HG02610 (cell line): ENCODE measurements at regions not wholly inside any gene's neighbourhood (a gene's known extent, or its start where the extent isn't known, plus 50 kb on each side); places are given as distances from the start of the nearest gene placed in this dataset.

Experiments
- ATAC-seq: cut with Tn5 transposase; IDR thresholded peaks from one replicate; pipeline ENCODE4 v1.9.1; 2021; ENCODE audit warnings: mild to moderate bottlenecking, moderate library complexity; ENCODE audit not compliant: unreplicated experiment

GRCh38 chr13:91174886-91175501 is 172.5 kb upstream of the MIR17HG start:
- ATAC-seq = no peak

DNA sequence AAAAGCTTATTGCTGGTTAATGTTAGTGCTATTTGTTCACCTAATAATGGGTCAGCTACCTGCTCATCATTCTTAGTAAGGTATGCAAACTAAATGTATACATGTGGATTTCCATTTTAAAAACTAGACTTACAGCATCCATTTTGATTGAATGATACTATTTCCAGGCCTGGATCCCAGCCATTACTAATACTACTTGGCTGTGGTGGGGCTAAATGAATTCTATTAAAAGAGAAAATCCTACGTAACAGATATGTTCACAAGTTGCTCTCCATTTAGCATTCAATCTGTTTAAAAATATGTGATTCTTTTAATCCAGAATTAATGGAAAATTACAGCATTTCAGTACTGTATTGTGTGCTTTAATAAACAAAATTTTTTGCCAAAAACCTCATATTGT is 169.4 kb upstream of the MIR17HG start:
- ATAC-seq = no peak

DNA sequence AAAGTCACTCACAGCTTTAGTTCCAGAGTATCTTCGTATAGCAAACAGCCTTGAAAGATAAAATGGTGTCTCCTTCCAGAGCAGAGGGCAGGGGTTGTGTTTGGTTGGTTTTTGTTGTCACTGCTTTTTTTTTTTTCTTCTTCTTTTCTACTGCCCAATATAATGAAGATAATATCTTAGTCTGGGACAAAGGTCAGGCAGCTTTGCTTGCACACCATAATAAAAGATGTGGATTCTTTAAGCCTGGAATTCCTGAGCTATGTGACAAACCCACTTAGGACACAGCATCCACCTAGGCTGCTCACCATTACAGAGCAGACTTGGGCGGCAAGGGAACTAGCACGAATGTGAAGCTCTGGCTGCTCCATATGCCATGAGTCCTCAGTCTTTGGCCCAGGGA is 165.6 kb upstream of the MIR17HG start:
- ATAC-seq = no peak

- no peak for ATAC-seq
Measured at GRCh38 chr13:91184244-91184926, 163.1 kb upstream of the MIR17HG start.

DNA sequence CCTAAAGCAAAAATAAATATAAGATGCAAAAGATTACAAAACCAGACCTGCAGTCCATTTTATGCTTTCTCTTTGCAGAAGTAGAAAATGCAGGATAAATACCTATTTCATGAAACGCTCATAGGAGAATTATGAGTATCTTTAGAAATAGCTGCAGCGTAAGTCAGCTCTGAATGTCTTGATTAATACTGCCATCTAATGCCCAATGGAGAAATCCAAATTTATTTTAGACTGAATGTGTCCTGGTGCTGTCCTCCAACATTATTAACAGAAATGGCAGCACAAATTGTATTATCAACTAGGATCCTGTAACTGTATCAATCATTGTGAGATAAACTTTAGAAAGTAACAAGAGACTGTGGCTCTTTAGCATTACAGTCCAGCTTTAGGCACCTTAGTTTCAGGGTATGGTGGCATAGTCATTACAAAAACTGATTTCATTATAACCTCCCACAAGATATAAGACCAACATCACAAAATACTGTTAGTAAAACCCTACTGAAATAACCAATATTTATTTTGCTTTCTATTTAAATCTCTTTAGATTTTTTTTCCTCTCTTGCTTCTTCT is 162.1 kb upstream of the MIR17HG start:
- no peak for ATAC-seq

DNA sequence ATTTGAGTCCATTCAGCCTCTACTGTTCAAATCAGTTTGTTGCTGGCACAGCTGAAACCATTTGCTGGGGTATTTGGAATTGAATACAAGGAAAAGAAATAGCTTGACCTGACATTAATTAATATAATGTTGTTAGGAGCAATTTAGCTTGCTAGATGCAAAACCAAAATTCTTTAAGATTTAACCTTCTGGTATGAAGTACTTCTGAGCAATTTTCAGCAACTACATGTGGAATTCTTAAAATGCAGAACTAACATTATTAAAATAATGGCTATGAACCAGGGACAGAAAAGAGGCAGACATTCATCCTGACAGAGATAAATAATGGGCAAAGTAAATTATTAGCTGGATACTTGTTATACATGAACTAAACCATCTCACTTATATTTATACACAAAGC is 160.0 kb upstream of the MIR17HG start:
- ATAC-seq = no peak

DNA sequence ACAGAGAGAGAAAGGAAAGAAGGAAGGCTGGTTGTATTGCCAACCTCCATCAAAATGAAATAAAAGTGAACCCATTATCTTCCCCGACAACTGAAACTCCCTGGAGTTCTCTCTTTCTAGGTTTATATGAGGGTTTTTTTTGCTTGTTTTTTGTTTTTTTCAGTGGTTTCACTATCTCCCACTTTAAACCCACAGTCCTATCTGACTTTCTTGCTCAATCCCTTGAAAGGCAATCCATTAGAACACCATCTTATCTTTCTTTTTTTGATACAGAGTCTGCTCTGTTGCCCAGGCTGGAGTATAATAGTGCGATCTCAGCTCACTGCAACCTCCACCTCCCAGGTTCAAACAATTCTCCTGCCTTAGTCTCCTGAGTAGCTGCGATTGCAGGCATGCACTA is 158.0 kb upstream of the MIR17HG start:
- no peak for ATAC-seq

- ATAC-seq = no peak
Measured at GRCh38 chr13:91193358-91193757, 154.1 kb upstream of the MIR17HG start.

GRCh38 chr13:91195789-91196188 is 151.7 kb upstream of the MIR17HG start:
- ATAC-seq = no peak

GRCh38 chr13:91196958-91197357 is 150.5 kb upstream of the MIR17HG start:
- ATAC-seq = peak; percentile 72

DNA sequence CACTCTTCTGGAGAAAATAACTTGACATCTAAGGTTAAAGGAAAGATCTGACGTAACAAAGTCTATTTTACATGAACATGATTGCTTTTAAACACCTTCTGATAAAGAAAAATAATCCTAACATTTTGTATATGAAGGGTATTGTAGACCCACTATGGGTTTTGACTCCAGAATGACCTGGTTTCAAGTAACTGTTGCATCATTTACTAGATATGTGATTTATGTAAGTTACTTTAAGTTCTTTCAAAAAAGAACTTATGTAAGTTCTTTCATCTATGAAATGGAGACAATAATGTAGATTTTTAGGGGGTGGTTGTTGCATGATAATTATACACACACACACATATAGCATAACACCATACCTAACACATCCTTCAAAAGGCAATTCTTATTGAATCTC is 147.6 kb upstream of the MIR17HG start:
- no peak for ATAC-seq

DNA sequence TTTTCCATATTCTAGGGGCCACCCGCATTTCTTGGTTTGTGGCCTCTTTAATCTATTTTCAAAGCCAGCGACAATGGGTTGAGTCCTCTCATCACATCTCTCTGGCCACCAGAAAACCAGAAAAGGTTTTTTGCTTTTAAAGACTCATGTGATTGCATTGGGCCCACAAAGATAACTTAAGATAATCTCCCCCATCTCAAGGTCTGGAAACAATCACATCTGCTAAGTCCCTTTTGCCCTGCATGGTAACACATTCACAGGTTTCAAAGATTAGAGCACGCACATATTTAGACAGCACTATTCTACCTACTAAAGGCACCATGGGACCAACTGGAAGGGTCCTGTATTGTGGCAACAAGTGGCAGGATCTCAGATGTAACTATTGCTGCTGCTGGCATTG is 147.0 kb upstream of the MIR17HG start:
- no peak for ATAC-seq

GRCh38 chr13:91203430-91203829 is 144.1 kb upstream of the MIR17HG start:
- ATAC-seq = no peak

- no peak for ATAC-seq
Measured at GRCh38 chr13:91207261-91207660, 140.2 kb upstream of the MIR17HG start.

DNA sequence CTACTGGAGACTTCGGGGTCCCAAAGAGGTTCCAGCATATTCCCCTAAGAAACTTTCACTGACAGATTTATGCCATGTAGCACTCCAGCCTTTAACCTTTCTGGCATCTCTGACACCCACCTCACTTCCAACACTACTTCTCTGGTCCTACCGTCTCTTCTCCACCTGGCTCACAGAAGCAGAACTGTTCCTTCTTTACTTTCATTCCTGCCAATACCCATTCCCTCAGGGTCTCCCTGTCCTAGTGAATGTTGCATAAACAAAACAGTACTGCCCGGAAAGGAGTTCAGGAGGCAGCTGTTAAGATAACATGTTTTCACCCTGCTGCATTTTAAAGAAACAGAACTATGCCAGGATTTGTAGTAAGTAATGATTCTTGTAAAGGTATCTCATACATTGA is 136.0 kb upstream of the MIR17HG start:
- no peak for ATAC-seq

GRCh38 chr13:91212231-91212630 is 135.3 kb upstream of the MIR17HG start:
- ATAC-seq = no peak

GRCh38 chr13:91214031-91214430 is 133.5 kb upstream of the MIR17HG start:
- no peak for ATAC-seq

GRCh38 chr13:91216928-91217700 is 130.4 kb upstream of the MIR17HG start:
- no peak for ATAC-seq

GRCh38 chr13:91219201-91219600 is 128.3 kb upstream of the MIR17HG start:
- no peak for ATAC-seq

DNA sequence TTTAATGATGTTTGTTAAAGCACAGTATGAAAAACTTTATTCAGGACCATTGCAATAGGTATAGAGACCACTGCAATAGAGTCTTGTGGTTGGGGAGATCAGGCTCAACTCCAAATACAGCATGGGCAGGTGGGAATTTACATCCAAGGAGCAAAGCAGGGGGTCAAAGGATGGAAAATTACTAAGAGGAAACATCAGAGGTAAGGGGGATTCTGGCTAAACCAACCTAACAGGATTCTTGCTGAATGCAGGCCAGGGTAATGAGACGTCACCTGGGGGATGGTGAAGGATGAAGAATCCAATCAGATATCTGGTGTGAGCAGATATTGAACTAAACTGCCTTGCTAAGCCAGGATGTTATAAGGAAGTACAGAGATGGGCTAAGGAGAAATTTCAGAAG is 126.6 kb upstream of the MIR17HG start:
- no peak for ATAC-seq

- ATAC-seq = no peak
Measured at GRCh38 chr13:91228108-91228507, 119.4 kb upstream of the MIR17HG start.

- ATAC-seq = no peak
Measured at GRCh38 chr13:91228940-91229339, 118.5 kb upstream of the MIR17HG start.
